OCI-LY7 (cell line): ENCODE measurements at regions not wholly inside any gene's neighbourhood (a gene's known extent, or its start where the extent isn't known, plus 50 kb on each side); places are given as distances from the start of the nearest gene placed in this dataset.

ENCODE experiments used
- CTCF ChIP-seq: fragments of 200-600 bp; sonication (generic); conservative IDR thresholded peaks from 2 replicates; pipeline ENCODE4 v1.5.1; 2014; ENCODE audit warnings: mild to moderate bottlenecking, antibody characterized with exemption, low read length, moderate library complexity, mixed read lengths
- EZH2phosphoT487 ChIP-seq: fragments of 200-600 bp; sonication (generic); IDR thresholded peaks from 2 replicates; pipeline ENCODE4 v1.6.1; 2018; ENCODE audit warnings: low read depth, borderline replicate concordance, mild to moderate bottlenecking, mixed run types, antibody characterized with exemption, low read length, moderate library complexity, mixed read lengths

DNA sequence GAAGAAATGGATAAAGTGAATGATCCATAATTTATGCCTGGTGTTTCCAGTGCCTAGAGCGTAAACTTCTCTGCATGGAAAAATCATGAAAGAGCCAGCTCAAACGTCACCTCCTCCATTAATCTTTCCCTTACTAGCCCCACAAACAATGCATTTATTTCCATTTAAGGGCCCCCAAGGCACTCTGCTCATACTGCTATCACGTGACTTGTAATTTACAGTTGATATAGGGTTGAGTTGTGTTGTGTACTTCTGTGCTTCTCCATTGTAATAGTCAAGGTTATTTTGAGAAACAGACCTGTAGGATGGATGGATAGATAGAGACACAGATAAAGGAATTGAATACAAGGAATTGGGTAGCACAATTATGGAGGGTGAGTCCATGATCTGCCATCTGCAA, 1034.7 kb upstream of the GHITM start:
- TF ChIP-seq CTCF (no peak), EZH2phosphoT487 (no peak)
